Stimulated activated CD8-positive, alpha-beta memory T cell treated with anti-CD3 and anti-CD28 coated beads, Interleukin-7, amount 100 ng/mL, for 24 hours (primary cell): ENCODE measurements at regions not wholly inside any gene's neighbourhood (a gene's known extent, or its start where the extent isn't known, plus 50 kb on each side); places are given as distances from the start of the nearest gene placed in this dataset.
"Not testable (repeated sequence)": the region's sequence is repeated elsewhere in the genome, so short reads cannot be mapped to it uniquely, and the experiment has no call there.

Source experiments
- DNase-seq: peaks from one replicate; pipeline ENCODE4 v3.0.0-alpha.2; 2020; ENCODE audit warnings: low read depth

GRCh38 chr5:173667702-173668101, 51.3 kb upstream of the BOD1 start:
- no peak for DNase-seq

- no peak for DNase-seq
Measured at GRCh38 chr5:173668245-173668800, 51.9 kb upstream of the BOD1 start.

- no peak for DNase-seq
Measured at GRCh38 chr5:173668910-173669309, 52.5 kb upstream of the BOD1 start.

- DNase-seq, result no peak
Measured at GRCh38 chr5:173669483-173669882, 53.0 kb upstream of the BOD1 start.

GRCh38 chr5:173670130-173670651, 53.7 kb upstream of the BOD1 start:
- no peak for DNase-seq

- no peak for DNase-seq
Measured at GRCh38 chr5:173670791-173671120, 54.3 kb upstream of the BOD1 start.

- no peak for DNase-seq
Measured at GRCh38 chr5:173671121-173671949, 54.9 kb upstream of the BOD1 start.

- DNase-seq, result no peak
Measured at GRCh38 chr5:173672166-173672565, 55.7 kb upstream of the BOD1 start.

GRCh38 chr5:173672891-173673290, 56.4 kb upstream of the BOD1 start:
- no peak for DNase-seq

GRCh38 chr5:173673295-173674101, 57.0 kb upstream of the BOD1 start:
- DNase-seq, result no peak

- DNase-seq, result no peak
Measured at GRCh38 chr5:173675287-173675996, 59.0 kb upstream of the BOD1 start.

- no peak for DNase-seq
Measured at GRCh38 chr5:173676375-173676774, 59.9 kb upstream of the BOD1 start.

- DNase-seq, result no peak
Measured at GRCh38 chr5:173677125-173677672, 60.7 kb upstream of the BOD1 start.

- DNase-seq, result no peak
Measured at GRCh38 chr5:173679909-173680630, 63.6 kb upstream of the BOD1 start.

- DNase-seq, result no peak
Measured at GRCh38 chr5:173680660-173681242, 64.3 kb upstream of the BOD1 start.

GRCh38 chr5:173682313-173682712, 65.9 kb upstream of the BOD1 start:
- DNase-seq, result no peak

- DNase-seq, result not testable (repeated sequence)
Measured at GRCh38 chr5:173684535-173684934, 68.1 kb upstream of the BOD1 start.

- DNase-seq, result no peak
Measured at GRCh38 chr5:173686950-173687349, 70.5 kb upstream of the BOD1 start.

GRCh38 chr5:173688703-173689102, 72.3 kb upstream of the BOD1 start:
- no peak for DNase-seq

- DNase-seq, result no peak
Measured at GRCh38 chr5:173689171-173689736, 72.8 kb upstream of the BOD1 start.
